BJ (cell line): ENCODE measurements at regions not wholly inside any gene's neighbourhood (a gene's known extent, or its start where the extent isn't known, plus 50 kb on each side); places are given as distances from the start of the nearest gene placed in this dataset.
A peak's percentile ranks its signal among the peaks of the same experiment; 100 is the strongest.

Experiments used
- CTCF ChIA-PET: fragments of 350-600 bp; formaldehyde crosslinking; extraction: SDS; loops from one replicate; lab custom pipeline; 2021; ENCODE audit warnings: antibody characterized with exemption, inconsistent platforms; lab: Yijun Ruan, JAX
- POLR2A ChIA-PET: fragments of 300-600 bp; sonication (Branson Sonifier 250); formaldehyde crosslinking; extraction: SDS; loops from one replicate; lab custom pipeline; 2021; ENCODE audit warnings: antibody characterized with exemption; lab: Charles Lee
- DNase-seq: peaks from one replicate; pipeline ENCODE4 v3.0.0-alpha.2; 2011; ENCODE audit warnings: low read depth
- H3K27me3 ChIP-seq: 2 replicates; pipeline ENCODE4 v1.6.0; 2011; ENCODE audit warnings: low read length; ENCODE audit not compliant: control insufficient read depth, insufficient read depth
- H3K36me3 ChIP-seq: 2 replicates; pipeline ENCODE4 v1.5.1; 2011; ENCODE audit warnings: low read length; ENCODE audit not compliant: control insufficient read depth, insufficient read depth
- H3K4me3 ChIP-seq: 2 replicates; pipeline ENCODE4 v1.5.1; 2011; ENCODE audit warnings: low read depth, mild to moderate bottlenecking, control low read depth, low read length
- CTCF ChIP-seq: IDR thresholded peaks from 2 replicates; pipeline ENCODE4 v1.5.1; 2011; ENCODE audit warnings: low read depth, mild to moderate bottlenecking, control low read depth, inconsistent platforms, low read length, moderate library complexity; ENCODE audit not compliant: insufficient read depth

GRCh38 chr4:115365185-115365584 is 251.8 kb upstream of the NDST4 start:
- H3K27me3 ChIP-seq: no peaks in the 10 kb centered on the region
- H3K4me3 ChIP-seq: no peak overlapping the region
- ChIA-PET POLR2A (no interaction called here), CTCF (no interaction called here)
- no peak for DNase-seq
- no peaks in the 10 kb centered on the region for H3K36me3 ChIP-seq
- TF ChIP-seq CTCF: no peak

GRCh38 chr4:115361781-115362180 is 248.4 kb upstream of the NDST4 start:
- no peak overlapping the region for H3K4me3 ChIP-seq
- no peaks in the 10 kb centered on the region for H3K27me3 ChIP-seq
- no peak for DNase-seq
- ChIA-PET CTCF (no interaction called here), POLR2A (no interaction called here)
- TF ChIP-seq CTCF: no peak
- H3K36me3 ChIP-seq: no peaks in the 10 kb centered on the region

- no peak overlapping the region for H3K4me3 ChIP-seq
- H3K27me3 ChIP-seq: no peaks in the 10 kb centered on the region
- ChIA-PET POLR2A (no interaction called here), CTCF (interaction anchor here (1.0 kb wide), 1 partner anchor 20 kb away, joined by 3 read pairs; no protein-coding TSS in a partner anchor)
- TF ChIP-seq CTCF: no peak
- DNase-seq: peak; percentile 16
- H3K36me3 ChIP-seq: no peaks in the 10 kb centered on the region
These were observed 247.0 kb upstream of the NDST4 start for GRCh38 chr4:115360431-115360830.

GRCh38 chr4:115357776-115358175 is 244.4 kb upstream of the NDST4 start:
- no peaks in the 10 kb centered on the region for H3K36me3 ChIP-seq
- H3K4me3 ChIP-seq: no peak overlapping the region
- no peak for TF ChIP-seq CTCF
- no peak for DNase-seq
- ChIA-PET CTCF (no interaction called here), POLR2A (no interaction called here)
- H3K27me3 ChIP-seq: no peaks in the 10 kb centered on the region

DNA sequence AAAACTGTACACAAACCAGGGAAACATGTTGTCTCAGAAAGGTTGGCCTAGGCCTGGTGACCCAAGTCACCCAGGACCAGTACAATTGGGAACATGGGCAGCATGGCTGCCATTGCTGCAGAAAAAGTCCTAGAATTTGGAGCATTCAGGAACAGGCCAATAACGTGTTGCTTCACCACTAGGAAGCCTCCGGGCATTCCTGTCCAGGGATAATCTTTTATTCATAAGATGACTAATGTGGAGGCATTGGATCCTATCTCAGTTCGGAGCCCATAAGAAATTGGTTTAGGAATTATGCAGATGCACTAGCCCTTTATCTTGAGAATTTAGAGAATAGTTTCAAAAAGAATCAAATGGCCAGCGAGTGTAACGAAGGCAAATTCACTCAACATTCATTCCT is 242.8 kb upstream of the NDST4 start:
- Histone ChIP-seq H3K27me3 (no peaks in the 10 kb centered on the region), H3K4me3 (no peak overlapping the region), H3K36me3 (no peaks in the 10 kb centered on the region)
- no peak for TF ChIP-seq CTCF
- DNase-seq: no peak
- ChIA-PET CTCF (no interaction called here), POLR2A (no interaction called here)
